Activated B cell treated with CpG ODN at 0.5 μM for 24 hours (primary cell): ENCODE measurements at regions not wholly inside any gene's neighbourhood (a gene's known extent, or its start where the extent isn't known, plus 50 kb on each side); places are given as distances from the start of the nearest gene placed in this dataset.

Experiments used
- ATAC-seq: fragments of 200-7000 bp; cut with Tn5 transposase; one replicate; pipeline ENCODE4 v1.10.0; 2021; ENCODE audit warnings: low read depth, mild to moderate bottlenecking, moderate library complexity
- CTCF ChIA-PET: fragments of 350-600 bp; sonication (Branson Sonifier 250); formaldehyde crosslinking; loops from one replicate; lab custom pipeline; 2021; ENCODE audit warnings: antibody characterized with exemption; lab: Charles Lee
- POLR2A ChIA-PET: fragments of 350-600 bp; sonication (Branson Sonifier 250); formaldehyde crosslinking; loops from one replicate; lab custom pipeline; 2021; ENCODE audit warnings: antibody characterized with exemption; lab: Charles Lee
- DNase-seq: peaks from one replicate; pipeline ENCODE4 v3.0.0; 2022
- H3K27ac Mint-ChIP-seq: one replicate; pipeline ENCODE4 v1.8.0; 2020; ENCODE audit warnings: mixed read lengths
- H3K27me3 Mint-ChIP-seq: one replicate; pipeline ENCODE4 v1.8.0; 2021; ENCODE audit warnings: mixed read lengths
- H3K36me3 Mint-ChIP-seq: one replicate; pipeline ENCODE4 v1.8.0; 2021; ENCODE audit warnings: low read depth, mixed read lengths
- H3K4me1 Mint-ChIP-seq: one replicate; pipeline ENCODE4 v1.8.0; 2021; ENCODE audit warnings: mixed read lengths
- H3K4me3 Mint-ChIP-seq: one replicate; pipeline ENCODE4 v1.8.0; 2020; ENCODE audit warnings: mild to moderate bottlenecking, mixed read lengths
- H3K9me3 Mint-ChIP-seq: one replicate; pipeline ENCODE4 v1.8.0; 2020; ENCODE audit warnings: mixed read lengths
- CTCF ChIP-seq: fragments of 200-600 bp; IDR thresholded peaks from one replicate; pipeline ENCODE4 v1.8.0; 2022; ENCODE audit warnings: antibody characterized with exemption, mild to moderate bottlenecking
- intact Hi-C: fragments of 100-400 bp; cut with micrococcal nuclease; formaldehyde crosslinking; loops from one replicate; pipeline ENCODE4 v1.15.1; 2024

- no peak overlapping the region for H3K27ac Mint-ChIP-seq
- ATAC-seq (no peak), DNase-seq (no peak)
- H3K9me3 Mint-ChIP-seq: no peaks in the 10 kb centered on the region
- intact Hi-C loops: no loop called here
- POLR2A ChIA-PET: interaction anchor here (0.7 to 1.1 kb wide), 2 partner anchors 59 to 309 kb away, joined by 3 read pairs; no protein-coding TSS in a partner anchor
- peaks cover 40% of the 10 kb centered on the region for H3K4me1 Mint-ChIP-seq
- no peaks in the 10 kb centered on the region for H3K27me3 Mint-ChIP-seq
- TF ChIP-seq CTCF: no peak
- CTCF ChIA-PET: interaction anchor here (1.1 kb wide), 1 partner anchor 425 kb away, joined by 3 read pairs; no protein-coding TSS in a partner anchor
- H3K4me3 Mint-ChIP-seq: no peak overlapping the region
- H3K36me3 Mint-ChIP-seq: no peaks in the 10 kb centered on the region
These were observed 108.4 kb upstream of the ESR1 start for GRCh38 chr6:151698931-151699700.

- CTCF ChIA-PET: interaction anchor here (1.8 kb wide), 1 partner anchor 9 kb away, joined by 10 read pairs; no protein-coding TSS in a partner anchor
- no peak overlapping the region for H3K4me3 Mint-ChIP-seq
These were observed 107.8 kb upstream of the ESR1 start for GRCh38 chr6:151699719-151700118.

GRCh38 chr6:151701911-151702562, 105.4 kb upstream of the ESR1 start:
- Mint-ChIP-seq H3K9me3 (no peaks in the 10 kb centered on the region), H3K4me3 (peak overlapping the region; percentile 64), H3K27ac (peak overlapping the region; percentile 95), H3K4me1 (peaks cover 46% of the 10 kb centered on the region), H3K27me3 (no peaks in the 10 kb centered on the region), H3K36me3 (peaks cover 2% of the 10 kb centered on the region)
- peak; percentile 78 for ATAC-seq
- POLR2A ChIA-PET: interaction anchor here (0.6 to 4.9 kb wide), 9 partner anchors 10 to 600 kb away, joined by 3 to 67 read pairs (median 7); no protein-coding TSS in a partner anchor
- CTCF ChIA-PET: interaction anchor here (1.6 to 1.8 kb wide), 2 partner anchors 11 to 63 kb away, joined by 4 to 14 read pairs; no protein-coding TSS in a partner anchor
- intact Hi-C loops: loop anchor here (1.0 to 5.0 kb wide), 7 partner anchors 11 to 470 kb away; partner anchors contain the start of gene RMND1
- TF ChIP-seq CTCF: no peak
- DNase-seq: no peak

More at GRCh38 chr6:151699719-151700118, 107.8 kb upstream of the ESR1 start:
- ATAC-seq (no peak), DNase-seq (no peak)
- peaks cover 45% of the 10 kb centered on the region for H3K4me1 Mint-ChIP-seq
- H3K27ac Mint-ChIP-seq: no peak overlapping the region
- no peaks in the 10 kb centered on the region for H3K9me3 Mint-ChIP-seq
- no peaks in the 10 kb centered on the region for H3K36me3 Mint-ChIP-seq
- POLR2A ChIA-PET: interaction anchor here (1.1 kb wide), 1 partner anchor 58 kb away, joined by 3 read pairs; no protein-coding TSS in a partner anchor
- intact Hi-C loops: loop anchor here (5.0 kb wide), 3 partner anchors 123 to 473 kb away; partner anchors contain the start of gene RMND1
- H3K27me3 Mint-ChIP-seq: no peaks in the 10 kb centered on the region
- no peak for TF ChIP-seq CTCF

- POLR2A ChIA-PET: interaction anchor here (0.6 to 4.9 kb wide), 6 partner anchors 10 to 312 kb away, joined by 3 to 67 read pairs (median 9); no protein-coding TSS in a partner anchor
- ATAC-seq (peak; percentile 49), DNase-seq (no peak)
- Mint-ChIP-seq H3K9me3 (no peaks in the 10 kb centered on the region), H3K4me3 (peak overlapping the region; percentile 60), H3K4me1 (peaks cover 46% of the 10 kb centered on the region), H3K36me3 (peaks cover 2% of the 10 kb centered on the region), H3K27me3 (no peaks in the 10 kb centered on the region), H3K27ac (peak overlapping the region; percentile 82)
- CTCF ChIA-PET: interaction anchor here (1.1 to 1.8 kb wide), 4 partner anchors 12 to 422 kb away, joined by 4 to 14 read pairs (median 4); no protein-coding TSS in a partner anchor
- no peak for TF ChIP-seq CTCF
- intact Hi-C loops: loop anchor here (1.0 to 5.0 kb wide), 7 partner anchors 12 to 469 kb away; partner anchors contain the start of gene RMND1
These were observed 104.4 kb upstream of the ESR1 start for GRCh38 chr6:151702851-151703658.
